ENCODE measurements at regions not wholly inside any gene's neighbourhood (a gene's known extent, or its start where the extent isn't known, plus 50 kb on each side); places are given as distances from the start of the nearest gene placed in this dataset.

- H3K79me2 ChIP-seq (ENCODE audit: low read depth), result no peaks in the 10 kb centered on the region
- no peak overlapping the region for H3K4me3 ChIP-seq
- no TSS peak for BruUV-seq (replicated peaks)
- H3K9me2 ChIP-seq (ENCODE audit: insufficient read depth), result no peaks in the 10 kb centered on the region
- H3K27me3 ChIP-seq (ENCODE audit: insufficient read depth, low read depth), result no peaks in the 10 kb centered on the region
- no peak overlapping the region for H3K27ac ChIP-seq
- no peaks in the 10 kb centered on the region for H4K20me1 ChIP-seq (ENCODE audit: insufficient read depth)
- no peaks in the 10 kb centered on the region for H3K4me1 ChIP-seq (replicated peaks; ENCODE audit: insufficient read depth)
- 0 out of 2 replicates have a peak, but pooled peaks cover 6% of the 10 kb centered on the region for H3K9me3 ChIP-seq (ENCODE audit: insufficient read depth, low read depth)
- no peak overlapping the region for H2AFZ ChIP-seq
- H3K36me3 ChIP-seq (ENCODE audit: low read depth), result no peaks in the 10 kb centered on the region
- ChIA-PET POLR2A (ENCODE audit: unreplicated experiment) (no interaction called here), CTCF (no interaction called here)
- H3K4me2 ChIP-seq, result no peak overlapping the region
- H3F3A ChIP-seq (ENCODE audit: insufficient read depth, low read depth), result no peaks in the 10 kb centered on the region
- intact Hi-C loops (cut with micrococcal nuclease; ENCODE audit: unreplicated experiment), result no loop called here
- TF ChIP-seq, protein P1, sequence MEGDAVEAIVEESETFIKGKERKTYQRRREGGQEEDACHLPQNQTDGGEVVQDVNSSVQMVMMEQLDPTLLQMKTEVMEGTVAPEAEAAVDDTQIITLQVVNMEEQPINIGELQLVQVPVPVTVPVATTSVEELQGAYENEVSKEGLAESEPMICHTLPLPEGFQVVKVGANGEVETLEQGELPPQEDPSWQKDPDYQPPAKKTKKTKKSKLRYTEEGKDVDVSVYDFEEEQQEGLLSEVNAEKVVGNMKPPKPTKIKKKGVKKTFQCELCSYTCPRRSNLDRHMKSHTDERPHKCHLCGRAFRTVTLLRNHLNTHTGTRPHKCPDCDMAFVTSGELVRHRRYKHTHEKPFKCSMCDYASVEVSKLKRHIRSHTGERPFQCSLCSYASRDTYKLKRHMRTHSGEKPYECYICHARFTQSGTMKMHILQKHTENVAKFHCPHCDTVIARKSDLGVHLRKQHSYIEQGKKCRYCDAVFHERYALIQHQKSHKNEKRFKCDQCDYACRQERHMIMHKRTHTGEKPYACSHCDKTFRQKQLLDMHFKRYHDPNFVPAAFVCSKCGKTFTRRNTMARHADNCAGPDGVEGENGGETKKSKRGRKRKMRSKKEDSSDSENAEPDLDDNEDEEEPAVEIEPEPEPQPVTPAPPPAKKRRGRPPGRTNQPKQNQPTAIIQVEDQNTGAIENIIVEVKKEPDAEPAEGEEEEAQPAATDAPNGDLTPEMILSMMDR (conservative IDR thresholded peaks at IDR 0.05), result no peak
- TF ChIP-seq EZH2 (IDR thresholded peaks at IDR 0.05; ENCODE audit: low read depth), result no peak
- DNase-seq, result no peak
These were observed 115.0 kb downstream of the BTG1 start for GRCh38 chr12:92030618-92031017.

GRCh38 chr12:92029902-92030586 is 115.6 kb downstream of the BTG1 start:
- Histone ChIP-seq H4K20me1 (ENCODE audit: insufficient read depth) (no peaks in the 10 kb centered on the region), H3K9me2 (ENCODE audit: insufficient read depth) (no peaks in the 10 kb centered on the region), H3F3A (ENCODE audit: insufficient read depth, low read depth) (no peaks in the 10 kb centered on the region), H3K4me3 (no peak overlapping the region), H3K4me2 (no peak overlapping the region), H3K4me1 (replicated peaks; ENCODE audit: insufficient read depth) (no peaks in the 10 kb centered on the region), H2AFZ (no peak overlapping the region), H3K36me3 (ENCODE audit: low read depth) (no peaks in the 10 kb centered on the region), H3K9me3 (ENCODE audit: insufficient read depth, low read depth) (0 out of 2 replicates have a peak, but pooled peaks cover 6% of the 10 kb centered on the region), H3K27me3 (ENCODE audit: insufficient read depth, low read depth) (no peaks in the 10 kb centered on the region), H3K79me2 (ENCODE audit: low read depth) (no peaks in the 10 kb centered on the region), H3K27ac (no peak overlapping the region)
- intact Hi-C loops (cut with micrococcal nuclease; ENCODE audit: unreplicated experiment), result no loop called here
- TF ChIP-seq, protein P1 (conservative IDR thresholded peaks at IDR 0.05), result no peak
- no peak for TF ChIP-seq EZH2 (IDR thresholded peaks at IDR 0.05; ENCODE audit: low read depth)
- ChIA-PET POLR2A (ENCODE audit: unreplicated experiment) (no interaction called here), CTCF (no interaction called here)
- no TSS peak for BruUV-seq (replicated peaks)
- no peak for DNase-seq

DNA sequence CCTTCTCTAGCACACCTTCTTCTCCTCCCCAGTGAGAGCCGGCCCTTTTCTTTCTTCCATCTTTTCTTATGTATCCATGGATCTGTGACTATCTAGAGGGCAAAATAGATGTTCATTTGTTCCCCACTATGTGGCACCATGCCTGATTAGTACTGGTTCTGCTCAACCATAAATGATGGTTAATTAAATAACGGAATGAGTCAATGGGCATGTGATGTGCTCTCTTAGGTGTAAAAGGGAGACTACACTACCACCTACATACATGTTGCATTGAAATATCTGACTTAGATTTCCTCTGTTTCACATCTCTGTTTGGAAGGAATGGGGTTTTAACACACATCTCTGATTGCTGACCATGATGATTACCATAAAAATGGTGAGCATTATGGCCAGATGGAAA is 116.5 kb downstream of the BTG1 start:
- CTCF ChIA-PET, result no interaction called here
- POLR2A ChIA-PET (ENCODE audit: unreplicated experiment), result no interaction called here
- no peaks in the 10 kb centered on the region for H3F3A ChIP-seq (ENCODE audit: insufficient read depth, low read depth)

More for the DNA sequence above, 116.5 kb downstream of the BTG1 start:
- no peaks in the 10 kb centered on the region for H3K36me3 ChIP-seq (ENCODE audit: low read depth)
- TF ChIP-seq, protein P1 (conservative IDR thresholded peaks at IDR 0.05), result no peak
- no peak for TF ChIP-seq EZH2 (IDR thresholded peaks at IDR 0.05; ENCODE audit: low read depth)
- intact Hi-C loops (cut with micrococcal nuclease; ENCODE audit: unreplicated experiment), result no loop called here
- no peak overlapping the region for H3K4me2 ChIP-seq
- no peaks in the 10 kb centered on the region for H3K27me3 ChIP-seq (ENCODE audit: insufficient read depth, low read depth)
- no peak overlapping the region for H2AFZ ChIP-seq
- BruUV-seq (replicated peaks), result no TSS peak
- H3K4me3 ChIP-seq, result no peak overlapping the region
- H3K9me2 ChIP-seq (ENCODE audit: insufficient read depth), result no peaks in the 10 kb centered on the region
- no peak overlapping the region for H3K27ac ChIP-seq
- no peaks in the 10 kb centered on the region for H3K79me2 ChIP-seq (ENCODE audit: low read depth)
- DNase-seq, result no peak
- H3K9me3 ChIP-seq (ENCODE audit: insufficient read depth, low read depth), result 0 out of 2 replicates have a peak, but pooled peaks cover 6% of the 10 kb centered on the region
- H3K4me1 ChIP-seq (replicated peaks; ENCODE audit: insufficient read depth), result no peaks in the 10 kb centered on the region
- H4K20me1 ChIP-seq (ENCODE audit: insufficient read depth), result no peaks in the 10 kb centered on the region

All from PC-9 (cell line).